HT1080 (cell line): ENCODE measurements at regions not wholly inside any gene's neighbourhood (a gene's known extent, or its start where the extent isn't known, plus 50 kb on each side); places are given as distances from the start of the nearest gene placed in this dataset.

Experiments
- DNase-seq: peaks from one replicate; pipeline ENCODE4 v3.0.0-alpha.2; 2015; ENCODE audit warnings: low read depth

DNA sequence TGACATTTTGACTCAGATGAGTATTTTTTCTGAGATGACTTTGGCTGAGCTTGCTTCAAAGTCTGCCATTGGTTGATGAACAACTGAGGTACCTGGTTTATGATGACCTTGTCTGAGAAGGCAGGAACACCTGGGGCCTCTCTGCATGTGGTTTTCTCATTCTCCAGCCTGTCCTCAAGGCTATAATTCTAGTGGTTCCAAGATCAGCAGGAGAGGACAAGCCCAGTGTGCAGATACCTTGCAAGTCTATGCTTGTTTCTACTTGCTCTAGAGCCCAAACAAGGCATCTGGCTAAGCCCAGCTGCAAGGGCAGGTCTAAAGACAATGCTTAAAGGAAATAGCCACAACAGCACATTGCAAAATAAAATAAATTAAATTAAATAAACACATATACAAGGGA is 1100.0 kb downstream of the NLGN4Y start:
- DNase-seq, result no peak

DNA sequence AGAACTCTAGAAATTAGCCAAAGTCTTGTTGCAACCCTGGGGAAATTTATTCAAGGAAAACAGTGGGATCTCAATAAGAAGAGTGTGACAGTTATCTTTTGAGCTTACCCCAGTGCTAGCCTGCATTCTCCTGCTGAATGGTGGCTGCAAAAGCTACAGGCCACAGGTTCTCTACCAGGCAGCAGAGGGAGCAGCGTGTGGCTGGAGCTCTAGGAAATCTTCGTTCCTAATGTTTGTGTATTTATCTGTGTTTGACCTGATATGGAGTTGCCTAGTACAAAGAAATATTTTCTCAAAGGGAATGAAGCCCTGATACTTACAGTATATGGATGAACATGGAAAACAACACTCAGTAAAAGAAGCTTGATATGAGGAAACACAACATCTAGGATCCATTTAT is 1100.6 kb downstream of the NLGN4Y start:
- no peak for DNase-seq

DNA sequence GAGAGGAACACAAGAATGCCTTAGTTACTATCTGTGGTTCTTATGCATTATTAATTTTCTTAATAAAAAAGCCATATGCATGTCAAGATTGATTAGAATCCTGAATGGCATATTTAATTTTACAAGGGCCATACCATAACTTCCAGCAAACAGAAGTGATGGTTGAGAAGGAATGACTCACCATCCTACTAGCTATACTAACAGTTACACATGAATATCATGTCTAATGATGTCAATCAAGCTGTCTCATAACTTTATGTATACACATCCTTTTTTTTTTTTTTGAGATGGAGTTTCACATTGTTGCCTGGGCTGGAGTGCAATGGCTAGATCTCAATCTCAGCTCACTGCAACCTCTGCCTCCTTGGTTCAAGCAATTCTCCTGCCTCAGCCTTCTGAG is 1123.9 kb downstream of the NLGN4Y start:
- no peak for DNase-seq

DNA sequence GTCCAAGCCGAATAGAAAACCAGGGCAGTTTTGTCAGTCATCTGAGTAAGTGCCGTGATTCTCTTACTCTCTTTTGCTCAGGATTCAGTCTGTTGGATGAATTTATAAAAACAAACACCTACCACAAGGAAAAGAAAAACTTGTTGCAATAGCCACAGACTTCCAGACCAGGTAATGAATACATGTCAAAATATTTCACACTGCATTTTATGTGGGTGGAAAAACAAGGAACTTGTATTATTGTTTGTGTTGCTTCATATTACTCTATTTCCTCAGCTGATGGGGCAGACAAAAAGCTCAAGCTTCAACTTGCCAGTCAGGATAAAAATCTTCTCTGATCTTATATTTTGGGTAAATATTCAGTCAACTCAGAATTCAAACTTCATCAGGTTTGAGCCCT is 1125.7 kb downstream of the NLGN4Y start:
- DNase-seq, result no peak

DNA sequence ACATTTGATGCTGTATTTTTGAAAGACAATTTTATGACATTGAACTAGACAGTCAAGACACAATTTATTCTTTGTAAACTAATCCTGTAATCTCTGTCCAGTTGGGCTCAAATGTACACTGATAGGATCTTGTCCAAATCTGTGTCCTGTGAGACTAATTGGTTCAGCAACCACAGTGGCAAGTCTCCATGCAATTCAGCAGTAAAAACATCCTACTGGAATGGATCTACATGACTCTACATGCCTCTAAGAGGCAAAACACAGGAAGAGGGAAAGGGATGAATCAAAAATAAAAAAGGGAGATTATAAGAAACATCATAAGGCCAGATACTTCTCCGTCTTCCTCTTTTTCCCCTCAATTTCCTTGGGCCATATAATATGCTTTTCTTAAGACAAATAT is 1164.2 kb downstream of the NLGN4Y start:
- no peak for DNase-seq

DNA sequence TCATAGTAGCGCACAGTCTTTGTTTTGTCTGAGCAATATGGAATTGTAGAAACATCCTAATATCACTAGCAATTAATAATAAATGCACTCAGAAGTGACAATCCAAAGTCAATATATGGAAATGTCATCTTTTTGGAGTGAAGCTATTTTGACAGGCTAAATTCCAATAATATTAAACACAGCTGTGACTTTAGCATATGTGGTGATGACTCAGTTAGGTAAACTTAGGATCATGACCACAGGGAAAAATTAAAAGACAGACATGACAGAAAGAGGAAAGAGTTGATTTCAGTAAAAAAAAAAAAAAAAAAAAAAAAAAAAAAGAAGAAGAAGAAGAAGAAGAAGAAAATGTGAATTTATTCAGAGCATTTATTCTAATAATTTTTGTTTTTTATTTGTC is 1165.7 kb downstream of the NLGN4Y start:
- DNase-seq, result no peak

DNA sequence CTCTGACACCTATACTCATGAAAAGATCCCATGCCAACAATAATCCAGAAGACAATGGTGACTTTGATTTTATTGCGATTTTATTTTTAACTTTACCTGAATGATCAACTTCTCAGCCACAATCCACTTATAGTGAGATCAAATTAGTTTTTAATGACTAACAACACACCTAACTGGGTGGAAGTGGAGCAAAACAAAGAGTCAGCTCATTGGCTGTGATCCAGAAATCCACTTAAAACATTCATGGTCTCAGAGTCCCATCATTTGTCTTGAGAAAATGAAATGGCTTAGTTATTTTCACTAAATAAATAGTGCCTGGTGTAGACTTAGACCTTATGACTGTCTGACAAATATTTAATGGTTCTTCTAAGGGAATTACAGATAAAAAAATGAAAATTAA is 1177.8 kb downstream of the NLGN4Y start:
- DNase-seq, result no peak

DNA sequence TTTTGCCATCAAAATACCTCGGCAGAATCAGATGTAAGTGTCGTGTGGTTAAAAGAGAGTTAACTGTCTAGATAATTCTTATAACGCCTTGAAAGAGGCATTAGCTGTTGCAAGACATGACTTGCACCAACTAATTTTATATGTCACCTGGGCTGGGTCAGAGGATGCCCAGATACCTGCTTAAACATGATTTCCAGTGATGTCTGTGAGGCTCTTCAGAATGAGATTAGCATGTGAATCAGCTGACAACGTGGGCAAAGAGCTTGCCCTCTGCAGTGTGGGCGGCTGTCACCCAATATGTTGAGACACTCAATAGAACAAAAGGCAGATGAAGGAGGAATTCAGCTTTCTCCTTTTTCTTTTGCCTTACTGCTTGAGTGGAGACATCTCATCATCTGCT is 1180.6 kb downstream of the NLGN4Y start:
- no peak for DNase-seq

DNA sequence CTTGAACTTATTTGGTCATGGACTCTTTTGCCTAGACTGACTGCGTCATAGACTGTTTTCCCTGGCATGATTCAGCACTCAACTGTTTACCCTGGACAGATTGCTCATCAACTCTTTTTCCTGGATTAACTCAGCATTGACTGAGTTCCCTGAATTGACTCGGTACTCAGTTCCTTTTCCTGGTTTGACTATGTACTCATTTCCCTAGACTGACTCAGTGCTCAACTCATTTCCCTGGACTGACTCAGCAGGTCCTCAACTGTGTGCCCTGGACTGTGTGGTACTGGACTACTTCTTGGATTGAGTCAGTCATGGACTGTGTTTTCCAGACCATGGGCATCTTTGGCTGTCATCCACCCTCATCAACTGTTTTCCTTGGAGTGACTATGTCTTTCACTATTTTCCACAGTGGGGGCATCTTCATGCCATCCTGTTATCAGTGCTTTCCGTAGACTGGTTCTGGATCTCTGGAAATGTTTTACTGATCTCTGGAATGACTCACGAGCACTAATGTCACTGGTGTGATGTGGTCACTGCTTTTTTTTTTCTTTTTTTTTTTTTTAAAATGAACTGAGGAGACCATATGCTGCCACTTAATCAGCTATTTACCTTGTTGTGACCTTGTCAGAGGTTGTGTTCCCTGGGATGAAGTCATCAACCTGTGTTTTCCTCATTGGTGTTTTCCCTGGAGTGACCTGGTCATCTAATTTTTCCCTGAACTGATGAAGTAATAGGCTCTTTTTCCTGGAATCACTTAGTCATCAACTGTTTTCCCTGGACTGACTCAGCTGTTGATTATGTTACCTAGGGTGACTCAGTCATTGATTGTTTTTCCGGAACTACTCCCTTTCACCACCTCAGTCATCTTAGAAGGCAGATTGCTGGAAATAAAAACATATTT is 1225.5 kb downstream of the NLGN4Y start:
- peak; percentile 60 for DNase-seq

DNA sequence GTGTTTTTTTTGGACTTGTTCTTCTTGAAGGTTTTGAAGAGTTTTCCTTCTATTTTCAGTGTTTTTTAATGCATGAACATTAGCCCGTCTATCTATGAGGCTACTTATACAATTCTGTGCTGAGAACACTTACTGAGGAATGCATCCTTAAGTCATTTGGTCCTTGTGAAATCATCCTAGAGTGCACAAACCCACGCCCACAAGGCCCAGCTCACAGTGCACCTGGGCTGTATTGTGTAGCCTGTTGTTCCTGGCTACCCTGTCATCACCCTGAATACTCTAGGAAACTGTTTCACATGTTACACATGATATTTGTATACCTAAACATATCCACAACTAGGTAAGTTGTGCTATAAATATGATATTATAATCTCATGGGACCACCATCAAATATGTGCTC is 1226.7 kb downstream of the NLGN4Y start:
- no peak for DNase-seq

DNA sequence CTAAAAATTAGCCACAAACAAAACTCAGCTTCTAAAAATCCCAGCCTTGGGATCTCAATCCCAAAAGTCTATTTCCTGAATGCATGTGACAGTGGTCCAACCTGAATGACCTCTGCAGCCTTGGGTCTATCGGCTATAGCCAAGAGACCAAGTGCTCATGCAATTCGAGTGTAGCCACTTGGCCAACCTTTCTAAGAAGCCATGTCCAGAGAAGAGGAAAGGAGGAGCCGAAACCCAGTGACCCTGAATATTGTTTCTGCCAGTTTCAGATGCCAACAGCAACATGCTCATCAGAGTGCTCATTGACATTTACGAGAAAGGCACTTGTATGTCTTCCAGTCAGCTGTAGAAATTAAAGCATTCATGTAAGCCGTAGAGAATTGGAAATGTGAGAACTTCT is 1231.9 kb downstream of the NLGN4Y start:
- DNase-seq, result no peak

DNA sequence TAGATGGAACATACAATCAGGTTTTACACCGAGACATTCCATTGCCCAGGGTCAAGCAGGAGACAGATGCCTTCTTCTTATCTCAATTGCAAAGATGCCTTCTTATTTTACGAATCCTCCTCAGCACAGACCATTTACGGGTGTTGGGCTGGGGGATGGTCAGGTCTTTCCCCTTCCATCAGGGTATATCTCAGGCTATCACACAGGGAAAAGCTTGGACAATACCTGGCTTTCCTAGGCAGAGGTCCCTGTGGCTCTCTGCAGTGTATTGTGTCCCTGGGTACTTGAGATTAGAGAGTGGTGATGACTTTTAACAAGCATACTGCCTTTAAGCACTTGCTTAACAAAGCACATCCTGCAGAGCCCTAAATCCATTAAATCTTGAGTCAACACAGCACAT is 1249.2 kb downstream of the NLGN4Y start:
- DNase-seq, result no peak

DNA sequence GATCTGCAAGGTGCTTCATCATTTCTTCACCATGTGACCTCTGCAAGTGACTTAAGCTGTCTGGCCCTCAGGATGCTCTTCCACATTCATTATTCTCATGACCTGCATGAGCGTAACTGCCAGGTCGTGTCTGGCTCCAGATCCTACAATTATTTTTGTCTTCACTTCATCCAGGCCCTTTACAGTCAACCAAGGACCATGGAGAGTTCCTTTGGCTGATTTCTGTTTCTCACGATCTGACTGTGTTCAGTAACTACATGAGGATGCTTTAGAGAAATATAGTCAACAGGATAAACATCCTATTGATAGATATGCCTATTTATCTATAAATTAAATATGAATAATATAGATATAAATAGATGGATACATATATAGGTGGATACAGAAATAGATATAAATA is 1251.6 kb downstream of the NLGN4Y start:
- no peak for DNase-seq

DNA sequence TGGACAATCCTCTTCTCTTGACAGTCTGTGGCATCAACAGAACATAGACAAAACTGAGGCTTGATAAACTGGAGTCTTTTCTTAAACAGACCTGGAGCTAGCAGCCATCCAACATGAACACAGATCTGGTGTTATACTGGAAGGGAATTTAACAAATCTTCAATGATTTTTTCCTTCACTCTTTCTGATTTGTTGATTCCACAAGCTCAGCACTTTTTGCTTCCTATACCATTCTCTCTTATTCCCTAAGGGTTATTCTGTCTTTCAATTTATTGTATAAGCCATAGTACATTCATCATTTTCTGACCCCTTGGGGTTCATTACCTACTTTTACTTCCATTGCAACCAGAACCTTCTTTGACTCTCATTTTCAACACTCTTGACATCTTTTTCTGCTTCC is 1255.6 kb downstream of the NLGN4Y start:
- no peak for DNase-seq

DNA sequence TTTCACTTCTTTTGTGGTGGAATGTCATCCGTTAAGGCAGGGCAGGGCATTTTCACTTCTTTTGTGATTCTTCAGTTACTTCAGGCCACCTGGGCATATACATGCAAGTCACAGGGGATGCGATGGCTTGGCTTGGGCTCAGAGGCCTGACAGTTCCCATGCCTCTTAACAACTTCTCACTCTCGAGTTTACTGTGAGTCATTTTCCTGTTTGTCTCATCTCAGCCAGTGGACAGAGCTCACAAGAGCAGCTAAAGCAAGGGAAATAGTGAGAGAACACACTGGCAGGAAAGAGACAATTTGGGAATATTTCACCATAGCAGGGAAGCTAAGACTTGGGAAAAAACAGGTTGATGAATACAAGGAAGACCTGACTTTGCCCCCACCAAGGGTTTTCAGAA is 1275.7 kb downstream of the NLGN4Y start:
- no peak for DNase-seq

DNA sequence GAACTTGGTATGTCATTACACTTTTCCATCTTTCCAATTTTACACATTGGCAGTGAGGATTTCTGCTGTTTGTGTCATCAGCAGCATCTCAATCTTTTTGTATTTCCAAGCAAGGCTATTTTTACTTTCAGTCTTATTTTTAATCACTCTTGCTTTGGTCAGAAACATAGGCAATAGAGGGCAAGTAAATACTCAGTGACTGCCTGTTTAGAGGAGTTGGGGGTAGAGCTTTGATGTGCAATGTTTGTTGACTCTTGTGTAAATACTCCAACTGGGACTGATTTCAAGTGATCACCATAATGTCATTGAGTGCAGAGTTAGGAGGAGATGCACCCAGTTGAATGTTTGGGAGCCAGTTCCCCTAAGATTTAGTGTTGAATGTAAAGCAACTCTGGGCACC is 1281.7 kb downstream of the NLGN4Y start:
- no peak for DNase-seq

DNA sequence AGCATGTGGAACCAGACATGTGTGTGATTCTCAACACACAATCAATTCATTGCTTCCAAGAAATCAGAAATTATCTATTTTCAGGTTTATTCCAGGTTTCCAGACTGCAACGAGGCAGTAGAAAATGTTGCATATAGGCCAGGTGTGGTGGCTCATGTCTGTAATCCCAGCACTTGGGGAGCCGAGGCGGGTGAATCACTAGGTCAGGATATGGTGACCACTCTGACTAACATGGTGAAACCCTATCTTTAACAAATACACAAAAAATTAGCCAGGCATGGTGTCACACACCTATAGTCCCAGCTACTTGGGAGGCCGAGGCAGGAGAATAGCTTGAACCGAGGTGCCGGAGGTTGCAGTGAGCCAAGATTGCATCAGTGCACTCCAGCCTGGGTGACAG is 1289.9 kb downstream of the NLGN4Y start:
- no peak for DNase-seq
